BJ (cell line): ENCODE measurements at regions not wholly inside any gene's neighbourhood (a gene's known extent, or its start where the extent isn't known, plus 50 kb on each side); places are given as distances from the start of the nearest gene placed in this dataset.

Source experiments
- CTCF ChIA-PET: fragments of 350-600 bp; formaldehyde crosslinking; extraction: SDS; loops from one replicate; lab custom pipeline; 2021; ENCODE audit warnings: antibody characterized with exemption, inconsistent platforms; lab: Yijun Ruan, JAX
- POLR2A ChIA-PET: fragments of 300-600 bp; sonication (Branson Sonifier 250); formaldehyde crosslinking; extraction: SDS; loops from one replicate; lab custom pipeline; 2021; ENCODE audit warnings: antibody characterized with exemption; lab: Charles Lee
- DNase-seq: peaks from one replicate; pipeline ENCODE4 v3.0.0-alpha.2; 2011; ENCODE audit warnings: low read depth
- H3K27me3 ChIP-seq: 2 replicates; pipeline ENCODE4 v1.6.0; 2011; ENCODE audit warnings: low read length; ENCODE audit not compliant: control insufficient read depth, insufficient read depth
- H3K36me3 ChIP-seq: 2 replicates; pipeline ENCODE4 v1.5.1; 2011; ENCODE audit warnings: low read length; ENCODE audit not compliant: control insufficient read depth, insufficient read depth
- H3K4me3 ChIP-seq: 2 replicates; pipeline ENCODE4 v1.5.1; 2011; ENCODE audit warnings: low read depth, mild to moderate bottlenecking, control low read depth, low read length
- TF ChIP-seq, protein P1 (sequence below): IDR thresholded peaks from 2 replicates; pipeline ENCODE4 v1.5.1; 2011; ENCODE audit warnings: low read depth, mild to moderate bottlenecking, control low read depth, inconsistent platforms, low read length, moderate library complexity; ENCODE audit not compliant: insufficient read depth

DNA sequence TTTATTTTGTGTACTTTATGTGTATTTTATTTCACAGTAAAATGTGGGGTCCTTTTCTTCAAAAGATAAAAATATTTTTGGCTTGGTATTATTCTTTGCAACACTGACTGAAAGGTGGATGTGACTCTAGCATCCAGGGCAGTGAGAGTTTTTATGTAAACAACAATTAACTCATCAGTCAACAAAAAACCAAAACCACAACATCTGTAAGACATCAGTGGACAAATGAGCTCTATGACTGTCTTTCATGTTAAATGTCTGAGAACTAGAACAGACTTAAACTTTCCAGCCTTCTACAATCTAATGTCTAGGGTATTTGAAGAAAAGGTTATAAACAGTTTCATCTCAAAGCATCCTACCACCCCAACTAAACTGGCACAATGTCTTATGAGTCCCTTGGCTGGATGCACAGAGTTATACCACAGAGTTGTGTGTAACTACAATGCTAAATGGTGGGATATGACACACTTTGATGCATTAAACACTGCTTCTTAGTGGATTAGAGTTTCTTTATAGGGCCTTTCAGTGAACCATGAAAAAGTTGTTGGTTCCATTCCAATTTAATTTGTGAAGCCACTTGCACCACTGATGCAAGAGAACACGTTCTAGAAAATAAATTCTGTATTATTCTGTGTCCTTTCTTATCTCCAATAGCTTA, 544.2 kb upstream of the KLF12 start:
- H3K27me3 ChIP-seq: no peaks in the 10 kb centered on the region
- ChIA-PET POLR2A (no interaction called here), CTCF (interaction anchor here (1.1 kb wide), 1 partner anchor 24 kb away, joined by 3 read pairs; no protein-coding TSS in a partner anchor)
- H3K4me3 ChIP-seq: no peak overlapping the region
- no peaks in the 10 kb centered on the region for H3K36me3 ChIP-seq
- TF ChIP-seq, protein P1, sequence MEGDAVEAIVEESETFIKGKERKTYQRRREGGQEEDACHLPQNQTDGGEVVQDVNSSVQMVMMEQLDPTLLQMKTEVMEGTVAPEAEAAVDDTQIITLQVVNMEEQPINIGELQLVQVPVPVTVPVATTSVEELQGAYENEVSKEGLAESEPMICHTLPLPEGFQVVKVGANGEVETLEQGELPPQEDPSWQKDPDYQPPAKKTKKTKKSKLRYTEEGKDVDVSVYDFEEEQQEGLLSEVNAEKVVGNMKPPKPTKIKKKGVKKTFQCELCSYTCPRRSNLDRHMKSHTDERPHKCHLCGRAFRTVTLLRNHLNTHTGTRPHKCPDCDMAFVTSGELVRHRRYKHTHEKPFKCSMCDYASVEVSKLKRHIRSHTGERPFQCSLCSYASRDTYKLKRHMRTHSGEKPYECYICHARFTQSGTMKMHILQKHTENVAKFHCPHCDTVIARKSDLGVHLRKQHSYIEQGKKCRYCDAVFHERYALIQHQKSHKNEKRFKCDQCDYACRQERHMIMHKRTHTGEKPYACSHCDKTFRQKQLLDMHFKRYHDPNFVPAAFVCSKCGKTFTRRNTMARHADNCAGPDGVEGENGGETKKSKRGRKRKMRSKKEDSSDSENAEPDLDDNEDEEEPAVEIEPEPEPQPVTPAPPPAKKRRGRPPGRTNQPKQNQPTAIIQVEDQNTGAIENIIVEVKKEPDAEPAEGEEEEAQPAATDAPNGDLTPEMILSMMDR: no peak
- no peak for DNase-seq

DNA sequence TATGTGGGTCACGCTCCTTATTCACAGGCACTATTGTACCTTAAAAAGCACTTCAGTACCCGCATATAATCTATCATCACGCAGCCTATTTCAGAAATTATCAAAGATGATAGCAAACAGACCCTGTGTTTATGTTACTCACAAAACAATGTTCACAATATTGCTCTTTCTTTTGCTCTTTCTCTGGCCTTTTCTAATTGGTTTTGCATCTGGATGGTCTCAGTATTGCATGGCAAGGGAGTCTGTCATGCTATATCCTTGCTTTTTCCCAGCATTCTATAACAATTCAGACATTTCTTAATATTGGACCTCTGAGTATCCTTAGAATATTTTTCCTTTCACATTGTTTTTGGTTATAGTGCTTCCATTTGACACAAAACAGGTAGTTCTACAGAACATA, 541.8 kb upstream of the KLF12 start:
- Histone ChIP-seq H3K36me3 (no peaks in the 10 kb centered on the region), H3K4me3 (no peak overlapping the region), H3K27me3 (no peaks in the 10 kb centered on the region)
- POLR2A ChIA-PET: no interaction called here
- no peak for DNase-seq
- TF ChIP-seq, protein P1: no peak
- CTCF ChIA-PET: no interaction called here

DNA sequence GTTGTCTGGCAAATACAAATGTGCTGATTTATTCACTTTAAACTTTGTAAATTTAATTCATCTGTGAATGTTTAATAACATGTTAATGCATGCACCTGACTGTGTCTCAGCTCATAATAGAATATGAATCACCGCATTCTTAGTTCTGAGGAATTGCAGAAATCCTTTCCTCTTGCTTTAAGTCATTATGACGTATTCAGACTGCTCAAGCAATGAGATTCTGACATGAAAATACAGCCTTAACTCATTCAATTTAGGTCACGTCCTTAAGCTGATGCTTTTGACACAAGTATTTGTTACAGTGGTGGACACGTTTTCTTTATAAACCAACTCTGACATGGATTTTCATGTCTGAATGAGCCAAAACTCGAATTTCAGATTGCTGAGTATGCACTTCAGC, 541.0 kb upstream of the KLF12 start:
- ChIA-PET CTCF (interaction anchor here (0.8 kb wide), 1 partner anchor 14 kb away, joined by 3 read pairs; no protein-coding TSS in a partner anchor), POLR2A (no interaction called here)
- DNase-seq: no peak

GRCh38 chr13:74674720-74675119, 540.5 kb upstream of the KLF12 start:
- TF ChIP-seq, protein P1: no peak
- Histone ChIP-seq H3K4me3 (no peak overlapping the region), H3K36me3 (no peaks in the 10 kb centered on the region), H3K27me3 (no peaks in the 10 kb centered on the region)
- CTCF ChIA-PET: interaction anchor here (0.8 kb wide), 1 partner anchor 13 kb away, joined by 3 read pairs; no protein-coding TSS in a partner anchor
- POLR2A ChIA-PET: no interaction called here
- no peak for DNase-seq

More for the DNA sequence above, 541.0 kb upstream of the KLF12 start:
- Histone ChIP-seq H3K36me3 (no peaks in the 10 kb centered on the region), H3K4me3 (no peak overlapping the region), H3K27me3 (no peaks in the 10 kb centered on the region)
- TF ChIP-seq, protein P1: no peak

- no peak for DNase-seq
- Histone ChIP-seq H3K27me3 (no peaks in the 10 kb centered on the region), H3K4me3 (no peak overlapping the region), H3K36me3 (no peaks in the 10 kb centered on the region)
- CTCF ChIA-PET: no interaction called here
- POLR2A ChIA-PET: no interaction called here
- TF ChIP-seq, protein P1: no peak
These were observed 534.9 kb upstream of the KLF12 start for GRCh38 chr13:74669149-74669548.
